ENCODE measurements at regions not wholly inside any gene's neighbourhood (a gene's known extent, or its start where the extent isn't known, plus 50 kb on each side); places are given as distances from the start of the nearest gene placed in this dataset.

DNA sequence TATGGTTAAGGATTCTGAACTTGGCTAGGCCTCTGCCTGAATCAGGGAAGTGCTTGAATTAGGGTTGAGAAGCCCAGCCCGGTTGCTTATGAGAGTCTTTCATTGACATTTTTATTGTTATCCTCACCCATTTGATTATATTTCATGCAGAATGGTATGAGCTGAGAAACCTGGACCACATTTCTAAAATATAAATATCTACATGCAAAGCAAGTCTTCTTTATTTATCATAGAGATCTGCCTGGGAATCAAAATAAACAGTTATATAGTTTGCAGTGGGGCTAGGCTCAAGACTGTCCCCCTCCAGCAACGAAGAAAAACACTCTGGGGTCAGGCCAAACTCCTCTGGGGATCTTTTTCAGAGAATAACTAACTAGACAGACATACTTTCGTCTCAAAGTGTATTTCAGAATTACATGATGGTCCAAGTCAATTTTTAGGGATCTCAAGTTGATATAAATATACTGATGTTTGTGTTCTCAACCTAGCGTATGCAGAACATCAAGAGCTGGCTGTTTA is 675.4 kb upstream of the NR2F2 start:
- TF ChIP-seq, protein P1, sequence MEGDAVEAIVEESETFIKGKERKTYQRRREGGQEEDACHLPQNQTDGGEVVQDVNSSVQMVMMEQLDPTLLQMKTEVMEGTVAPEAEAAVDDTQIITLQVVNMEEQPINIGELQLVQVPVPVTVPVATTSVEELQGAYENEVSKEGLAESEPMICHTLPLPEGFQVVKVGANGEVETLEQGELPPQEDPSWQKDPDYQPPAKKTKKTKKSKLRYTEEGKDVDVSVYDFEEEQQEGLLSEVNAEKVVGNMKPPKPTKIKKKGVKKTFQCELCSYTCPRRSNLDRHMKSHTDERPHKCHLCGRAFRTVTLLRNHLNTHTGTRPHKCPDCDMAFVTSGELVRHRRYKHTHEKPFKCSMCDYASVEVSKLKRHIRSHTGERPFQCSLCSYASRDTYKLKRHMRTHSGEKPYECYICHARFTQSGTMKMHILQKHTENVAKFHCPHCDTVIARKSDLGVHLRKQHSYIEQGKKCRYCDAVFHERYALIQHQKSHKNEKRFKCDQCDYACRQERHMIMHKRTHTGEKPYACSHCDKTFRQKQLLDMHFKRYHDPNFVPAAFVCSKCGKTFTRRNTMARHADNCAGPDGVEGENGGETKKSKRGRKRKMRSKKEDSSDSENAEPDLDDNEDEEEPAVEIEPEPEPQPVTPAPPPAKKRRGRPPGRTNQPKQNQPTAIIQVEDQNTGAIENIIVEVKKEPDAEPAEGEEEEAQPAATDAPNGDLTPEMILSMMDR (IDR thresholded peaks at IDR 0.05) = no peak
- no peak for TF ChIP-seq POLR2A (IDR thresholded peaks at IDR 0.05)

Data from body of pancreas (tissue), 4 donors.